Central memory CD8-positive, alpha-beta T cell (primary cell): ENCODE measurements at regions not wholly inside any gene's neighbourhood (a gene's known extent, or its start where the extent isn't known, plus 50 kb on each side); places are given as distances from the start of the nearest gene placed in this dataset.

ENCODE experiments used
- ATAC-seq: fragments of 150-1000 bp; cut with Tn5 transposase; replicated peaks from 2 replicates; pipeline ENCODE4 v1.10.0; 2022; ENCODE audit warnings: mild to moderate bottlenecking, moderate FRiP score, moderate number of reproducible peaks; ENCODE audit not compliant: poor library complexity, severe bottlenecking; ENCODE audit errors: extremely low read depth
- DNase-seq, 2 donors: peaks; one replicate each; pipeline ENCODE4 v3.0.0; 2021; ENCODE audit warnings: low spot score in 2 of 2
- H3K27ac Mint-ChIP-seq: one replicate; pipeline ENCODE4 v1.8.0; 2022; ENCODE audit warnings: low read depth, mild to moderate bottlenecking, moderate library complexity, mixed read lengths
- H3K27me3 Mint-ChIP-seq: one replicate; pipeline ENCODE4 v1.8.0; 2022; ENCODE audit warnings: mixed read lengths
- H3K36me3 Mint-ChIP-seq: one replicate; pipeline ENCODE4 v1.8.0; 2022; ENCODE audit warnings: mild to moderate bottlenecking, moderate library complexity, mixed read lengths; ENCODE audit not compliant: insufficient read depth
- H3K4me1 Mint-ChIP-seq: one replicate; pipeline ENCODE4 v1.8.0; 2022; ENCODE audit warnings: mixed read lengths
- H3K4me3 Mint-ChIP-seq: one replicate; pipeline ENCODE4 v1.8.0; 2022; ENCODE audit warnings: mild to moderate bottlenecking, moderate library complexity, mixed read lengths
- H3K9me3 Mint-ChIP-seq: one replicate; pipeline ENCODE4 v1.8.0; 2022; ENCODE audit warnings: mixed read lengths

GRCh38 chr21:27466140-27466539, 499.3 kb upstream of the ADAMTS5 start:
- no peak overlapping the region for H3K27ac Mint-ChIP-seq
- no peaks in the 10 kb centered on the region for H3K36me3 Mint-ChIP-seq
- ATAC-seq (no peak), DNase-seq (no peak)
- peaks cover 13% of the 10 kb centered on the region for H3K9me3 Mint-ChIP-seq
- no peaks in the 10 kb centered on the region for H3K4me1 Mint-ChIP-seq
- H3K27me3 Mint-ChIP-seq: no peaks in the 10 kb centered on the region
- no peak overlapping the region for H3K4me3 Mint-ChIP-seq

- Mint-ChIP-seq H3K27me3 (no peaks in the 10 kb centered on the region), H3K27ac (no peak overlapping the region), H3K9me3 (peaks cover 13% of the 10 kb centered on the region), H3K4me1 (no peaks in the 10 kb centered on the region), H3K36me3 (no peaks in the 10 kb centered on the region), H3K4me3 (no peak overlapping the region)
- no peak for ATAC-seq
- no peak for DNase-seq
These were observed 497.8 kb upstream of the ADAMTS5 start for GRCh38 chr21:27464648-27465047.

- Mint-ChIP-seq H3K4me1 (no peaks in the 10 kb centered on the region), H3K27me3 (no peaks in the 10 kb centered on the region), H3K36me3 (no peaks in the 10 kb centered on the region), H3K27ac (no peak overlapping the region), H3K4me3 (no peak overlapping the region), H3K9me3 (peaks cover 13% of the 10 kb centered on the region)
- DNase-seq (no peak), ATAC-seq (no peak)
These were observed 495.8 kb upstream of the ADAMTS5 start for GRCh38 chr21:27462726-27463125.

GRCh38 chr21:27454234-27454633, 487.3 kb upstream of the ADAMTS5 start:
- H3K36me3 Mint-ChIP-seq: no peaks in the 10 kb centered on the region
- peaks cover 17% of the 10 kb centered on the region for H3K9me3 Mint-ChIP-seq
- H3K27ac Mint-ChIP-seq: no peak overlapping the region
- H3K4me1 Mint-ChIP-seq: no peaks in the 10 kb centered on the region
- DNase-seq: no peak
- H3K27me3 Mint-ChIP-seq: no peaks in the 10 kb centered on the region
- ATAC-seq: no peak
- no peak overlapping the region for H3K4me3 Mint-ChIP-seq

- Mint-ChIP-seq H3K9me3 (peaks cover 32% of the 10 kb centered on the region), H3K4me1 (no peaks in the 10 kb centered on the region), H3K27ac (no peak overlapping the region), H3K4me3 (no peak overlapping the region), H3K27me3 (no peaks in the 10 kb centered on the region), H3K36me3 (peaks cover 1% of the 10 kb centered on the region)
- no peak for ATAC-seq
- DNase-seq: no peak
These were observed 484.2 kb upstream of the ADAMTS5 start for GRCh38 chr21:27451116-27451515.

GRCh38 chr21:27450216-27450615, 483.3 kb upstream of the ADAMTS5 start:
- Mint-ChIP-seq H3K9me3 (peaks cover 35% of the 10 kb centered on the region), H3K4me3 (no peak overlapping the region), H3K4me1 (no peaks in the 10 kb centered on the region), H3K36me3 (peaks cover 1% of the 10 kb centered on the region), H3K27me3 (no peaks in the 10 kb centered on the region), H3K27ac (no peak overlapping the region)
- DNase-seq (no peak), ATAC-seq (no peak)

- Mint-ChIP-seq H3K36me3 (peaks cover 1% of the 10 kb centered on the region), H3K27me3 (no peaks in the 10 kb centered on the region)
These were observed 482.1 kb upstream of the ADAMTS5 start for GRCh38 chr21:27448960-27449359.

GRCh38 chr21:27447843-27448242, 481.0 kb upstream of the ADAMTS5 start:
- Mint-ChIP-seq H3K9me3 (peaks cover 29% of the 10 kb centered on the region), H3K27me3 (no peaks in the 10 kb centered on the region), H3K36me3 (peaks cover 1% of the 10 kb centered on the region), H3K4me1 (no peaks in the 10 kb centered on the region), H3K27ac (no peak overlapping the region), H3K4me3 (no peak overlapping the region)
- DNase-seq: no peak
- no peak for ATAC-seq

More at GRCh38 chr21:27448960-27449359, 482.1 kb upstream of the ADAMTS5 start:
- H3K4me1 Mint-ChIP-seq: no peaks in the 10 kb centered on the region
- H3K4me3 Mint-ChIP-seq: no peak overlapping the region
- H3K9me3 Mint-ChIP-seq: peaks cover 31% of the 10 kb centered on the region
- no peak overlapping the region for H3K27ac Mint-ChIP-seq
- DNase-seq: no peak
- ATAC-seq: no peak

- DNase-seq (no peak), ATAC-seq (no peak)
- no peak overlapping the region for H3K27ac Mint-ChIP-seq
- no peaks in the 10 kb centered on the region for H3K4me1 Mint-ChIP-seq
- no peaks in the 10 kb centered on the region for H3K36me3 Mint-ChIP-seq
- H3K9me3 Mint-ChIP-seq: peaks cover 21% of the 10 kb centered on the region
- no peaks in the 10 kb centered on the region for H3K27me3 Mint-ChIP-seq
- H3K4me3 Mint-ChIP-seq: no peak overlapping the region
These were observed 462.9 kb upstream of the ADAMTS5 start for GRCh38 chr21:27429710-27430341.

- no peaks in the 10 kb centered on the region for H3K4me1 Mint-ChIP-seq
- peaks cover 27% of the 10 kb centered on the region for H3K9me3 Mint-ChIP-seq
- H3K27ac Mint-ChIP-seq: no peak overlapping the region
- no peaks in the 10 kb centered on the region for H3K36me3 Mint-ChIP-seq
- no peak overlapping the region for H3K4me3 Mint-ChIP-seq
- H3K27me3 Mint-ChIP-seq: no peaks in the 10 kb centered on the region
- DNase-seq (no peak), ATAC-seq (no peak)
These were observed 459.3 kb upstream of the ADAMTS5 start for GRCh38 chr21:27426196-27426595.

GRCh38 chr21:27425574-27425973, 458.7 kb upstream of the ADAMTS5 start:
- DNase-seq: no peak
- Mint-ChIP-seq H3K36me3 (no peaks in the 10 kb centered on the region), H3K27ac (no peak overlapping the region), H3K9me3 (peaks cover 21% of the 10 kb centered on the region), H3K4me1 (no peaks in the 10 kb centered on the region), H3K27me3 (no peaks in the 10 kb centered on the region), H3K4me3 (no peak overlapping the region)
- ATAC-seq: no peak

GRCh38 chr21:27425172-27425571, 458.3 kb upstream of the ADAMTS5 start:
- Mint-ChIP-seq H3K9me3 (peaks cover 20% of the 10 kb centered on the region), H3K4me3 (no peak overlapping the region), H3K36me3 (no peaks in the 10 kb centered on the region), H3K27me3 (no peaks in the 10 kb centered on the region), H3K4me1 (no peaks in the 10 kb centered on the region), H3K27ac (no peak overlapping the region)
- DNase-seq (no peak), ATAC-seq (no peak)

GRCh38 chr21:27424601-27425000, 457.7 kb upstream of the ADAMTS5 start:
- Mint-ChIP-seq H3K27ac (no peak overlapping the region), H3K4me1 (no peaks in the 10 kb centered on the region), H3K4me3 (no peak overlapping the region), H3K36me3 (no peaks in the 10 kb centered on the region), H3K27me3 (no peaks in the 10 kb centered on the region), H3K9me3 (peaks cover 20% of the 10 kb centered on the region)
- ATAC-seq (no peak), DNase-seq (no peak)
